ENCODE measurements at regions not wholly inside any gene's neighbourhood (a gene's known extent, or its start where the extent isn't known, plus 50 kb on each side); places are given as distances from the start of the nearest gene placed in this dataset.

DNA sequence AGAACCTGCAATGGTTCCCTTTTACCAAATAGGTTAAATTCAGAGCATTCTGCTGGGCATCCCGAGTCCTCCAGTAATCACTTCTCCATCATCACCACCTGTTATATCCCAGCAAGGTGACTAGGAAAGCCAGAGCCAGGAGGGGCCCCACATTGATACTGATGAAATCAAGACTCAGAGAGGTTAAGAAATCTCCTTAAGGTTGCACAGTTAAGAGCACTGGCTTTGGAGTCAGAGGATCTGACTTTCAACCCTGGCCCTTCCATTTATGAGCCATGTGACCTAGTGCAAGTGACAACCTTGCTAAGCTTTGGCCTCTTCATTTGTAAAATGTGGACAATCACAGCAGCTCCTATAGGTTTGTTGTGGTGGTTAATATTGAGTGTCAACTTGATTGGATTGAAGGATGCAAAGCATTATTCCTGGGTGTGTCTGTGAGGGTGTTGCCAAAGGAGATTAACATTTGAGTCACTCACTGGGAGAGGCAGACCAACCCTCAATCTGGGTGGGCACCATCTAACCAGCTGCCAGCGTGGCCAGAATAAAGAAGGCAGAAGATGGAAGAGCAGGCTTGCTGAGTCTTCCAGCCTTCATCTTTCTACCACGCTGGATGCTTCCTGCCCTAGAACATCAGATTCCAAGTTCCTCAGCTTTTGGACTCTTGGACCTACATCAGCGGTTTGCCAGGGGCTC lies 194.2 kb upstream of the ASIC2 start:
- H3K4me3 ChIP-seq = no peak overlapping the region
- H3K36me3 ChIP-seq = no peaks in the 10 kb centered on the region
- peaks cover 3% of the 10 kb centered on the region for H3K4me1 ChIP-seq
- H3K27ac ChIP-seq = no peak overlapping the region
- 75% methylated on average over 4 of the region's 4 CpGs for WGBS
- TF ChIP-seq CTCF (IDR thresholded peaks at IDR 0.05) (no peak), EP300 (IDR thresholded peaks at IDR 0.05) (no peak), POLR2A (IDR thresholded peaks at IDR 0.05) (no peak), POLR2AphosphoS5 (IDR thresholded peaks at IDR 0.05) (no peak)
- no peak for DNase-seq (ENCODE audit: low spot score in 2 of 2)
- no peaks in the 10 kb centered on the region for H3K9me3 ChIP-seq
- no peaks in the 10 kb centered on the region for H3K27me3 ChIP-seq

- H3K36me3 ChIP-seq = no peaks in the 10 kb centered on the region
- H3K27ac ChIP-seq = no peak overlapping the region
- H3K4me3 ChIP-seq = no peak overlapping the region
- TF ChIP-seq CTCF (IDR thresholded peaks at IDR 0.05) = no peak
- no peak for TF ChIP-seq POLR2A (IDR thresholded peaks at IDR 0.05)
- no peak for TF ChIP-seq POLR2AphosphoS5 (IDR thresholded peaks at IDR 0.05)
- no peak for TF ChIP-seq EP300 (IDR thresholded peaks at IDR 0.05)
- no peak for DNase-seq (ENCODE audit: low spot score in 2 of 2)
- no peaks in the 10 kb centered on the region for H3K9me3 ChIP-seq
- H3K4me1 ChIP-seq = peaks cover 3% of the 10 kb centered on the region
- 90% methylated on average over 9 of the region's 9 CpGs for WGBS
- H3K27me3 ChIP-seq = no peaks in the 10 kb centered on the region
Observed at GRCh38 chr17:33491871-33492481, 198.9 kb upstream of the ASIC2 start.

DNA sequence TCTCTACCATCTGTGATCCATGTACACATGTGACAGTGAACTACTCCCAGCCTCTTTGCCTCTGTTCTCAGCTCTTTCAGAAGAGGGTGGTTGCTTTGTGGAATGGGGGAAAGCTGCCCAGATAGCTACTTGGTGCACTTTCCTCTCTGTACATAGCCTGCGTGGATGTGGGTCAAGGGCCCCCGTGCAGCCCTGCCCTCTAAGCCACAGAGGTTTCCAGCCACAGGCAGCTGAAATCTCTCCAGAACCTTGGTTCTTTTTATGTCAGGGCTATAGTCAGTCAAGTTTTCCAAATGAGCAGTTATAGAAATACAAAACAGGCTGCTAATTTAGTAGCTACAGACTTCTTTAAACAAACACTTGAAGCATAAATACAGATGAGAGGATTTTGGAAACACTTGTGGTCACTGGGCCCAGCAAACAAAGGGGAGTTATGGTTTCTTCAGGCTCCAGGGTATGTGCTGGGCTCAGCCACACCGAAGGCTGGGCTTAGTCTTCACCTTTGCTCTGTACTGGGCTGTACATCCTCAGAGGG lies 199.7 kb upstream of the ASIC2 start:
- H3K27me3 ChIP-seq = no peaks in the 10 kb centered on the region
- H3K4me3 ChIP-seq = no peak overlapping the region
- H3K9me3 ChIP-seq = no peaks in the 10 kb centered on the region
- H3K4me1 ChIP-seq = no peaks in the 10 kb centered on the region
- H3K27ac ChIP-seq = no peak overlapping the region
- no peaks in the 10 kb centered on the region for H3K36me3 ChIP-seq
- 73% methylated on average over 3 of the region's 3 CpGs for WGBS
- no peak for DNase-seq (ENCODE audit: low spot score in 2 of 2)
- TF ChIP-seq POLR2A (IDR thresholded peaks at IDR 0.05) (no peak), CTCF (IDR thresholded peaks at IDR 0.05) (no peak), EP300 (IDR thresholded peaks at IDR 0.05) (no peak), POLR2AphosphoS5 (IDR thresholded peaks at IDR 0.05) (no peak)

DNA sequence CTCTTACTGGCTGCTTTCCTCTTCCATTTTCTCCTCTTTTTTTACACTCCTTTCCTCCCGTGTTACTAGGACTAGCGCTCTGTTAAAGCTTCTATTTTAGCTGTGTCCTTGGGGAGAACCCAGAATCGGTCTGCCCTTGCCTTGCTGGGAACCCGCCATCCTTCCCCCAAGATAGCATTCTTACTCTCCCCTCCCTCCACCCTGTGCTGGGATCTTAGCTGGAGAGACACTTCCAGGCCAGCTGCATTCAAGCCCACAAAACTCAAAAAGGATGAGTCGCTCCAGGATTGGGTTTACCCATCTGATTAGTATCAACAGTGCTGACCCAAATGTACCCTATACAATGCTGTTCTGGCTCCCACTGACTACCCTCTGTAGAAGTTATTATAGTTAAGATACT lies 200.5 kb upstream of the ASIC2 start:
- TF ChIP-seq POLR2AphosphoS5 (IDR thresholded peaks at IDR 0.05) = no peak
- no peak for TF ChIP-seq CTCF (IDR thresholded peaks at IDR 0.05)
- no peak for TF ChIP-seq EP300 (IDR thresholded peaks at IDR 0.05)
- no peak for TF ChIP-seq POLR2A (IDR thresholded peaks at IDR 0.05)
- H3K4me1 ChIP-seq = no peaks in the 10 kb centered on the region
- no peak overlapping the region for H3K27ac ChIP-seq
- H3K4me3 ChIP-seq = no peak overlapping the region
- H3K36me3 ChIP-seq = no peaks in the 10 kb centered on the region
- no peaks in the 10 kb centered on the region for H3K27me3 ChIP-seq
- no peak for DNase-seq (ENCODE audit: low spot score in 2 of 2)
- WGBS = 88% methylated on average over 5 of the region's 5 CpGs
- no peaks in the 10 kb centered on the region for H3K9me3 ChIP-seq

DNA sequence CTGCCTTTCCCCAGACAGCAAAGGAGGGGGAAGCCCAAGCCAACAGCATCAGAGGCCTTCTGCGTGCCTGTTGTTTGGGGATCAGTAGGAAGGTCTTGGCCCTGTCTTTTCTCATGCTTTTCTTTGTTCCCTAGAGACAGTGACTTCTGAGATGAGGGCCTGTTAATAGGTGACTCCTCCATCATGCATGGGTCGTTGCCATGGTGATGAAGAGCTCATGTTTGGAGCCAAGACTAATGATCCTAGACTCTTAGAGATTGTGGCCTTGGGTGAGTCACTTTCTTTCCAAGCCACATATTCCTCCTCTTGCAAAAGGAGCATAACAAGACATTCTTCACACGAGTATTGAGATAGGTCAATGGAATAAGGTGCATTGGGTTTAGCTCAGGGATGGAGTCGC lies 201.1 kb upstream of the ASIC2 start:
- H3K27ac ChIP-seq = no peak overlapping the region
- no peak for TF ChIP-seq POLR2A (IDR thresholded peaks at IDR 0.05)
- no peak for TF ChIP-seq EP300 (IDR thresholded peaks at IDR 0.05)
- TF ChIP-seq POLR2AphosphoS5 (IDR thresholded peaks at IDR 0.05) = no peak
- TF ChIP-seq CTCF (IDR thresholded peaks at IDR 0.05) = no peak
- H3K27me3 ChIP-seq = no peaks in the 10 kb centered on the region
- no peaks in the 10 kb centered on the region for H3K4me1 ChIP-seq
- H3K4me3 ChIP-seq = no peak overlapping the region
- no peaks in the 10 kb centered on the region for H3K36me3 ChIP-seq
- WGBS = 86% methylated on average over 4 of the region's 4 CpGs
- H3K9me3 ChIP-seq = no peaks in the 10 kb centered on the region
- DNase-seq (ENCODE audit: low spot score in 2 of 2) = no peak
